Renal cortical epithelial cell (primary cell): ENCODE measurements at regions not wholly inside any gene's neighbourhood (a gene's known extent, or its start where the extent isn't known, plus 50 kb on each side); places are given as distances from the start of the nearest gene placed in this dataset.
A peak's percentile ranks its signal among the peaks of the same experiment; 100 is the strongest.
"Not testable (repeated sequence)": the region's sequence is repeated elsewhere in the genome, so short reads cannot be mapped to it uniquely, and the experiment has no call there.

Source experiments
- DNase-seq: peaks from one replicate; pipeline ENCODE4 v3.0.0-alpha.2; 2011; ENCODE audit warnings: low read depth

DNA sequence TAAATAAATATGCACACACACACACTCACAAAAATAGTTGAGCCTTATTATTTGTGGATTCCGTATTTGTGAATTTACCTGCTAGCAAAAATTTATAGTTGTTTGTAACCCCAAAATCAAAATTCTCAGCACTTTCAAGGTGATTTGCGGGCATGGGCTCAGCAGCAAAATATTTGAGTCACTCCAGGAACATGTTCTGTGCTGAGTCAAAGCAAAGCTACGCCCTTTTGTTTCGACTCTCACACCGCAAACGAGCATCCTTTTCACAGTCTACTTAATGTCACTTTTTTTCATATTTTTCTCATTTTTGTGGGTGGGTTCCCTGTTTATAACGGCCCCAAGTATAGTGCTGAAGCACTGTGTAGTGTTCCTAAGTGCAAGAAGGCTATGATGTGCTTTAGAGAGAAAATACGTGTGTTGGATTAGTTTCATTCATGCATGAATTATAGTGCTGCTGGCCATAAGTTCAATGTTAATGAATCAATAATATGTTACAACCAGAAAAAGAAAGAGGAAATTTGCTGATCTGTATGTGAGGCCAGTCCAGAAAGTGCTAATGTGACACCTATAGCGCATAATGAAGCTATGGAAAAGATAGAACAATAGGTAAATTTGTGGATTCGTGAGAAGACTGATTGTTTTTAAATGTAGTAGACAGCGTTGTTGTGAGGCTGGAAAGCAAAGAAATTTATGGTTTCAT lies 723.2 kb upstream of the AGA start:
- DNase-seq: peak; percentile 9

DNA sequence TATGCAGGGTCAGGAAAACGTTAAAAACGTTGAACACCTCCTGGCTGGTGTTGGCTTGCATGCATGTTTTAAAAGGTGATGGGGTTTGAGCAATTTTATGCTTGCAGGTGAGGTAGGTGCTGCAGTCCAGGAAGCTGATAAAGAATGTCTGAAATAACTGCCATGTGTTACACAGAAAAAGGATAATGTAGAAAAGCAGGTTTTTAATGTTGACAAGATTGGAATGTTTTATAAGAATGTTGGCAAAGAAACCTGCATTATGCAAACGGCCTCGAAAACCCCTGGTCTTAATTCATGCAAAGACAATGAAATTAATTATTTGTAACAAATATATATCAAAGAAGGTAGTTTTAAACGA lies 723.7 kb upstream of the AGA start:
- peak; percentile 19 for DNase-seq

DNA sequence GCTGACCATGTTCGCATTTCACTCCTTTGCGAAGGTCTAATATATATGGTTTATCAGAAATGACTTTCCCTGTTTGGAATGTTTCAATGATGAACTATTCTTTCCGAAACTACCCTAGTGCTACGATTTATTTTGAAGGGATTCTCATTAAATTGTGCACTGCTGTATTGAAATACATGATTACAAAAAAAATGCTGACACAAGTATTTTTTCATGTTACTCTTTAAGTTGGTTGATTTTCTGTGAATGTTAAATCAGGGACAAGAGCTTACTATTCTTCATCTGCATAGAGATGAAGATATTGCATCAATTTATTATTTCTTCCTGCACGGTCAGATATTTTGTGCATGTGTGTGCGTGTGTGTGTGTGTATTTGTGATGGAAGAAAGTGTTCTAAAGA lies 731.5 kb upstream of the AGA start:
- DNase-seq: no peak

DNA sequence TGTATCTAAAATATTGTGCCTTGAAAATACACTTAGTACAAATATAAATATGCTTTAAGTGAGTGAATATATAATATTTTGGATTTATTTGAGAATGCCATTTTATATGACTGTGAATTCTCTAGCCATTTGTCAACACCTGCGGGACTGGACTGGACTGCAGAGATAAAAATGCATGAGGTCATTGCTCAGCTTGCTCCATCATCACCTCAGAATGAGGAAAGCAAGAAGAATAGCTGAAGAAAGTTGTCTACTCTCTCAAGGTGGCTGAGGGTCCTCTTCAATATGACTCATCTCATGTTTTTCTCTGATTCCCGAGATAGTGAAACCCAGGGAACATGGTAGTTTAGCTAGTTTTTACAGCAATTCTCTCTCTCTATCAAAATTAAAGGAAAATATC lies 732.5 kb upstream of the AGA start:
- no peak for DNase-seq

DNA sequence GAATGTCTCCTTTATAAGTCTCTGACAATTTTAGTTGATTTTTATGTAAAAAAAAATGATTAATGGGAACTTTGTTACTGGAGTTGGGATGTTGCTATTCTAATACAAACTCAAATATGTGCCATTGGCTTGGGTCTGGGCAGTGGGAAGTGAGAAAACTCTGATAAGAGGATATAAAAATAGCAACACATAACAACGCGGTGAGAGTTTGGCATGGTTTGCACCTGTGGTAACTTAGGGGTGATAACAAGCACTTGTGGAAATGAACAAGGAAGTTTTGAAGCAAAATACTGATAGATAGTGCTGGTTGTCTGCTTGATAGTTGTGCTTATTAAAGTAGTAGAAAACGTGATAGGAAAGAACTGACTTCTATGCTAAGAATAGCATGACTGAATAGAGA lies 743.3 kb upstream of the AGA start:
- DNase-seq: no peak

DNA sequence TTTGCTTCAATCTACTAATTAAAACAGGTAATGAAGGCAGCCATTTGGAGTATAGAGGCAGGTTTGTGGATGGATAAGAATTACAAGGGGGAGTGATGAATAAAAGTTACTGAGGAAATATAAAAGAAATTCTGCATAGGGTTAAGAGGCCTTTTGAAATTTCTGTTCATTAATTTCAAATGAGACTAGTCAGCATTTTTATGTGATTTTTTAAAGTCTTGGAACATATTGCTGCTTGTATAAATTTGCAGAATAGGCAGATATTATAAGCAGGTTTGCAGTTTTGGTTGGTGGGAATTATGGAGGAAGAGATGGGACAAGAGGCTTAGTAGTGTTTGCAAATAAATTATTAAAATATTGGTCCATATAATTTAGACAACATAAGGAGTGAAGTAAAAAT lies 750.4 kb upstream of the AGA start:
- DNase-seq: no peak

DNA sequence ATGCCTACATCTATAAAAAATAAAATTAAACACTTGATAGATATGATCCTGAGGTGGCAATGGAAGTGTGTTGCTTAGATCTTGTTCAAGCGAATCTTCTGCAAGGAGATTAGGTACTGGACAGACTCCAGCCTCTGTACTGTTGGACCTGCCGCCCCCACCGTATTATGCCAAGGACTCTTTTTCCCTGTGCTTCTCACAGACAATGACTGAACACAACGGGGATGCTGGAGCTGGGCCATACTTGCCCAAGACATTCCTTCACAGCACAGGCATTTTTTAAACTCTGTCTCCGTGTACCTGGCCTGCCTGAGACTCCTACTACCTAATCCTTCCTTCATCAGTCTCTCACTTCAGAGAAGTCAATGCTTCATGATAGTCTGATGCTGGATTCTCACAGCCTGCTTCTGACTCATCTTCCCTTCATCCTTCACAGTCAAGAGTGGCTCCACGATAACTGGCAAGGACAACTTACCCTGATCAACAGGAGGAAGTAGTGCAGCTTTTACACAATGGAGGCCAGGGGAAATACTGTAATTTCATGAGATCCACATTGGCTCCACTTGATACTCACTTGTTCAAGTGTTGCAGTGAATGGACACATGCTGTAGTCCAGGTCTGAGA lies 754.6 kb upstream of the AGA start:
- DNase-seq: no peak

DNA sequence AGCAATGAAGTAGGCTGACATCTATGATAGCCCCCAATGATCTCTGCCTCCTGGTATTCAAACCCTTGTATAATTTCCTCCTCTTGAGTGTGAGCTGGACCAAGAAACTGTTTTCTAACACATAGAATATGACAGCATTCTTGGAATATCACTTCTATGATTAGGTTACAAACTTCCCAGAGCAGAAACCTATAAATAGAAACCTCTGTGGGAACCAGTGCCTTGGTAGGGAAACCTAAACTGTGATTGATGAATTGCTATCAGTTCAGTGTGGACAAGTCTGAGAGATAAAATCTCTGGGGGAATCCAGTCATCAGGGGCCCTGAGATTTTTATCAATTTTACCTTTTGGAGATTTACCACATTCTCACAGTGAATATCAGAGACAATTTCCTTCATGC lies 756.5 kb upstream of the AGA start:
- DNase-seq: peak; percentile 4

DNA sequence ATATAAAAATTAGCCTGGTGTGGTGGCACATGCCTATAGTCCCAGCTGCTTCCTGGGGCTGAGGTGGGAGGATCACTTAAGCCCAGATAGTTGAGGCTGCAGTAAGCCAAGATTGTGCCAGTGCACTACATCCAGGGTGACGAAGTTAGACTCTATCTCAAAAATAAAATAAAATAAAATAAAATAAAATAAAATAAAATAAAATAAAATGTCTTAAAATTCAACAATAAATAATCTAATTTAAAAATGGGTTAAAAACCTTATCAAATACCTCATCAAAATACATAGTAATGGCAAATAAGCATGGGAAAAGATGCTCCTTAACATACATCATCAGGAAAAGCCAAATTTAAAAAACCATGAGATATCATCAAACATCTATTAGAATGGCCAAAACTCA lies 760.2 kb upstream of the AGA start:
- no peak for DNase-seq

DNA sequence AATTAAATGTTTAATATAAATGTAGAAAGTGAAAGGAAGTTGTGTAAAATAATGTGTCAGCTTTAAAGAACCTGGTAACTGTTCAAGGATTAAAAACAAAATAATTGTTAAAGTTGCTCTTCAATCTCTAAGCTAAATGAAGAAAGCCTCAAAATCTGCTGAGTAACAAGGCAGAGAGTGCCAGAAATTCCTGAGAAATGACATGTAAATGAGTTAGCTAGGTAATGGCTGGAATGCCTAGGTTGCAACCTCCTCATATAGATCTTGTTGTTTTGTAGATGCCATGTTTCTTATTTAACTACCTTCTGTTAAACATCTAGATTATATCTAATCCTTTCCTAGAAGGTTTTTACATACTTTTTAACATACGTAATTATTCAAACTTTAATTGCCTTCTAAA lies 763.6 kb upstream of the AGA start:
- DNase-seq: peak; percentile 23

DNA sequence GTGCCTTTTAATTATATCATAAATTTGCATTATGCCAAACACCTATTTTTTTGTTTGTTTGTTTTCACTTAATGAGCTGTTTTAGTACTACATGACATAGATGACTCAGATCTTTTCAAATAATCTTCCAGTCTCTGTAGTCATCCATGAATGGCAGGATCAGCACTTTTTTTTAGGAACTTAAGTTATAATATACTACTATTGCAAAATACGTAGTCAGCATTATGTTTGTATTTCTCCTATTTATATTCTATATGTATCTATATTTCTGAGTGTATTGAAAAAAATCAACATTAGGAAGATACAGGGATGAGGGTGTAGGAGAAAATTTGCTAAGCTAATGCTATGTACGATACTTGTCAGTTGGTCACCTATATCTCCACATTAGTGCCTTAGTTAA lies 773.1 kb upstream of the AGA start:
- DNase-seq: no peak

DNA sequence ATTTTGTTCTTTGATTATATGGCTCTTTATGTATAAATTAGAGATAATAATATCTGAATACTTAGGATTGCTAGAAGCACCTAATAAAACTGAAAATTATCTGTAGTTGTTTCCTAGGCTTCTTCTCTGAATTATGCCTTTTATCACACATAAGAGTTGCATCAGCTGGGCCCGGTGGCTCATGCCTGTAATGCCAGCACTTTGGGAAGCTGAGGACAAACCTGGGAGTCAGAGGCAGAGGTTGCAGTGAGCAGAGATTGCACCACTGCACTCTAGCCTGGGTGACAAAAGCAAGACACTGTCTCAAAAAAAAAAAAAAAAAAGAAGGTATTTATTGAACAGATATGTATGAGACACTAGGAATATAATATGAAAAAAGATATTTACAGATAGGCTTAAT lies 773.5 kb upstream of the AGA start:
- no peak for DNase-seq

DNA sequence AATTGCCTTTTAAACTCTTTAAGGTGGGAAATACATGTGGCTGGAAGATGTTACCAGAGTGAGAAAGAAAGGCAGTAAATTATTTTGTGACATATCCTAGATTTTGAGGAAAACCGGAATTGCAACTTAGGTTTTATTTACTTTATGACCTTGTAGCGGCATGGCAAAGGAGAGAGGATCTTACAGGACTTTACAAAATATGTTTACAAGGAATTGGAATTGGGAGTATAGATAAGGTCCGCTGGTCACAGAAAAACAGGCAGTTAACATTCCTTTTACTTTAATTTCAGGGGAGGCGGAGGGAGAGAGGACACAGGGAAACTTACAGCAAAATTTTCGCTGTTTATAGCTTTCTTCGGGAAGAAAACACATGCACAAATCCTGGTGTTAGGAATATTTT lies 784.2 kb upstream of the AGA start:
- not testable (repeated sequence) for DNase-seq

DNA sequence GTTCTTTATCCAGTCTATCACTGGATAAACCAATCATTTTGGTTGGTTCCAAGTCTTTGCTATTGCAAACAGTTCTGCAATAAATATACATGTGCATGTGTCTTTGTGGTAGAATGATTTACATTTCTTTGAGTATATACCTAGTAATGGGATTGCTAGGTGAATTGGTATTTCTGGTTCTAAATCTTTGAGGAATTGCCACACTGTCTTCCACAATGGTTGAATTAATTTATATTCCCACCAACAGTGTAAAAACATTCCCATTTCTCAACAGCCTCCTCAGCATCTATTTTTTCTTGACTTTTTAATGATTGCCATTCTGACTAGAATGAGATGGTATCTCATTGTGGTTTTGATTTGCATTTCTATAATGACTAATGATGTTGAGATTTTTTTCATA lies 791.7 kb upstream of the AGA start:
- DNase-seq: no peak

DNA sequence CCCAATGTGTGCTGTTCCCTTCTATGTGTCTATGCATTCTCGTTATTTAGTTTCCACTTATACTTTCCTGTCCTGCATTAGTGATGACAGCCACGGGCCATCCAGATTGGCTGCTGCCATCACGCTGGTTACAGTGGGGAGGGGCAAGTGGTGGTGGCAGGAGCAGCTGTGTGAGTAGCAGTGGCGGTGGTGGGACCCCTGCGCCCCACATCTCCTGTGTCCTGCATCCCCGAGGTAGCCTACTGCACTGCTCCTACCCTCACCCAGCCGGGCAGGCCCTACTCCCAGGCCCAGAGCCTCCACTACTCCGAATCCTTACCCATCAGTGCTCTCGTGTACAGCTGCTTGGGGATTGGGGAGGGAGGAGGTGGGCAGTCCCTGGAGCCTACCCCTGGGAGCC lies 798.7 kb upstream of the AGA start:
- DNase-seq: no peak

DNA sequence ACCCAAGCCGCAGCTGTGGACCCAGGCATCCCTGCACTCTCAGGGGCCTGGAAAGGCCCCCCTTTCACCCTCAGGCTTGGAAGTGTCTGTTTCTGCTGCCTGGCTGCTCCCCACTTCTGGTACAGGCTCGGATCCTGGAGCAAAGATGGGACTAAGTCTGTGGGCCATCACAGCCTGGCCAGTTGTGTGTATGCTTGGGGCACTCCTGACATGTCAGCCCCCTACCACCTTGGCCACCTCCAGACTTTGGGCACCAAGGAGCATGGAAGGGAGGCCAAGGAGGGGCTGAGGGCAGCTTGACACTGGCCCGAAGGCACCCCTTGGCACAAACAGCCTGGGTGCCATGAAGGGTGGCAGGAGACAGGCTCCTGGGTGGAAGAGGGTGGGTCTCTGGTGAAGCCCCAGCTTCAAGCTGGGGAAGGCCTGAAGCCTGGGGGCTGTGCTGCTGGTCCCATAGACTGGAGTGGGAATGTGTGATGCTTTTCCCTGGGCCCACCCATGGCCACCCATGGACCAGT lies 799.4 kb upstream of the AGA start:
- no peak for DNase-seq

DNA sequence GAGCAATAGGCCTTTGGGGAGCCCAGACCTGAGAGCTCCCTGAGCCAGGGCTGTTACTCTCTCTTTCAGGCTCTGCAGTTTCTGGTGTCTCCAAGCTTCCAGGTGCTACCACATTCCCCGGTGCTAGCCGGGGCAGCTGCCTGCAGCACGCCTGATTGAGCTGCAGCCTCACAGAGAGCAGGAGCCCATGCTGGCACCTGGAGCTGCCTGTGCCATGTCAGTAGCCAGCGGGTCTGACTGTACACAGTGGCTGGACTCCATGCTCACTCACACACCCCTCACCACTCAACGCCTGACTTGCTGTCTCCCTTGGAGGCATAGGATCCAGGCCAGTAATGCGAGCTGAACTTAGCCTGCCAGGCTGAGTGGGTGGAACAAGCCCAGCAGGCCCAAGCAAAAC lies 800.4 kb upstream of the AGA start:
- no peak for DNase-seq

DNA sequence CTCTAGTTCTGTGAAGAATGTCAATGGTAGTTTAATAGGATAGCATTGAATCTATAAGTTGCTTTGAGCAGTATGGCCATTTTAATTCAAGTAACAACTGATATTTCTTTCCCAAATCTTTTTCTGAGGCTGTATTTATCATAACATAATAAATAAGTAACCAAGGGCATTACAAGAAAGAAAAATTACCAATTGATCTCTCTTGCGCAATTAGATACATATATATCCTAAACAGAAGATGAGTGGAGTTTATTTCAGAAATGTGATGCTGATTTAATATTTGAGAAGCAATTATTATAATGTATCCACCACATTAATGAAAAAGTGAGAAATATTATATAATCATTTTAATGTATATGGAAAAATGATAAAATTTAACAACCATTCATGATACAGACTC lies 802.5 kb upstream of the AGA start:
- DNase-seq: no peak

DNA sequence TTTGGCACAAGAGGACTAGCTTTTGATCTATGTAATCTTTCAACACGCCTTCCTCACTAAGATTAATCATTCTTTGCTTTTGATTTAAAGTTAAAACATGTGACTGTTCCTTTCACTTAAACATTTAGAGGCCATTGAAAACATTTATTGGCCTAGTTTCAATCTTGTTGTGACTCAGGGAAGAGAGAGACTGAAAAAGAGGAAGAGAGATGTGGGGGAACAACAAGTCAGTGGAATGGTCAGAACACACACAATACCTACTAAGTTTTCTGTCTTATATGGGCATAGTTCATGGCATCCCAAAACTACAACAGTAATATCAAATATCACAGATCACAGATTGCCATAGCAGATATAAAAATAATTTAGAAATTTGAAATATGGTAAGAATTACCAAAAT lies 812.9 kb upstream of the AGA start:
- no peak for DNase-seq

DNA sequence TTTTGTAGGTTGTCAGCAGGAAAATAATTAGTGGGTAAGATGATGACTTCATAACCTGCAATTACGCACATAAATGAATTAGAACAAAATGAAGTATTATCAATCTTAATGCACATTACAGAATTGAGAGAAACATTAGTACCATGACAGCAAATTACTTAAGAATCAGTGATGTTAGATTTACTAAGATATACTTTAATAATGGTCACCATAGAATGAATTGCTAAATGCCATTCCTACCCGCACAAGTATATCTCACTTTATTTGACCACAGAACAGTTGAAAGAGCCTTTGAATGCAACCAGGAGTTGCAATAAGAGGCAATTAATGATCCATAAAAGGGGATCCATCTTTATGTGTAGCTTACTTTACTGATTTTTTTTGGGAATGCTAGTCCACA lies 816.4 kb upstream of the AGA start:
- no peak for DNase-seq

DNA sequence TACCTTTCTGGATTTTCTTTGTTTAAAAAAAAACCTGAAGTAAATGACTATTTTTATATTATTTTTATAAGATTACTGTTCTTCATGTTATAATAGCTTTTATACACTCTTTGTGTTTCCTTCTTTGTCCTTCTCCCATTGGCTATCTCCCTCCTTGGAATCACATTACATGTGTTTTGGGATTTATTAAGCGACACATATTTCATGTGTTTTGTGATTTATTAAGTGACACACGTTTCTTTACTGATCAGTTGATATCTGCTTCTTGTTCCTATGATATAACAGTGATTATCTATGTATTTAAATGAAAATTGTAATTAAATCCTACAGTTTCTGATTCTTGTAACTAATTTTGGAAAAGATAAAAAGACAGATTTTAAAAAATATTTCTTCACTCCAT lies 817.3 kb upstream of the AGA start:
- DNase-seq: no peak

DNA sequence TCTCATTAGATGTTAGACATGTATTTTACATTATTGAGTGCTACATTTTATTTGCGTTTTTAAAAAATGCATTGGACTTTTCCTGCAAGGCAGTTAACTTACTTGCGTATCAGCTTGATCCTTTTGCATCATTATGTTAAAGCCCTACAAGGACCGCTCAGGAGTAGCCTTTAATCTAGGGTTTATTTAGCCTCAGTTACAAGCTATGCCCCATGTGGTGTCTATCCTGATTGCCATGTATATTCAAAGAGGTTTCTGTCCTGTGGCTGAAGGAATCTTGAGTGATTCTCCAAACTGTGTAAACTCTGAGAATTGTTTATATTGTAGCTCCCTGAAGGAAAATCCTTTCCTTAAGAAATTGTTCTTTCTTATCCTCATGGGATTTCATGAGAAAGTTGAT lies 821.8 kb upstream of the AGA start:
- DNase-seq: no peak

DNA sequence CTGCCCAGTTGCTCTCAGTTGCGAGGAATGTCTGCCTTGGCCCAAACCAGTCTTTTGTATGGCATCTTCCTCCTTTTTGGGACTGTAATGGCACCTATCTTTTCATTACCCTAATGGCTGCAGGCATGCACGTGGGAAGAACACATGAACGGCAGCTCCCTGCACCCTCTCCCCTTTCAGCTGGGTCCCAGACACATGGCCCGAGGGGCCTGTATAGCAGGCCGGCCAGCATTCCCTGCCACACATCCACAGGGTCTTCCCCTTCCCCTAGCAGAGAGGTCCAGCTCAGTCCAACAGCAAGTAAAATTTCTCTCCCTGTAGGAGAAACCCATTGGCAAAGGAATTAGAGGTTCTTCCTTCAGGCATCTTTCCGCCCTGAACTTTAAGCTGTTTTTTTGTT lies 829.1 kb upstream of the AGA start:
- no peak for DNase-seq

DNA sequence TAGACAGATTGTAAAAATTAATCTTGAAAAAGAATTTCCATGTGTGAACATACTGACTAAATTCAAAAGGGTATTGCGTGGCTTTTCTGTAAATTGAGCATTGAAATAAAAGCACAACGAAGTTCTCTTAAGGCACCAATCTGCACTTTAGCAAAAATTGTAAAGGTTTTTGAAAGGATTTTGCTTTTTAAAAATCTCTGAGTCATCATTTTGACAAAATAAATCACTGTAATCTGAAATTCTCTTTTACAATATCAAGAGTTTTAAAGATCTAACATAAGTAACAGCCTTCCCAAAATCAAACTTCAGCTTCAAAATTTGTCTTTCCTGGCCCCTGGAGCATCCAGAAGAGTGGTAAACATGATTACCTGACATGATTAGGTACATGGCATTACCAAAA lies 830.9 kb upstream of the AGA start:
- no peak for DNase-seq
